Islet of Langerhans (tissue), 1 donor: ENCODE measurements at regions not wholly inside any gene's neighbourhood (a gene's known extent, or its start where the extent isn't known, plus 50 kb on each side); places are given as distances from the start of the nearest gene placed in this dataset.

Experiments used
- FAIRE-seq: peaks from one replicate; lab custom pipeline; 2011; peaks lifted over from hg19 to GRCh38; lab: Jason Lieb, UNC

- FAIRE-seq, result peak; percentile 65
These were observed 74.3 kb downstream of the SIPA1L2 start for GRCh38 chr1:232555494-232556210.

GRCh38 chr1:232554409-232554808 lies 75.5 kb downstream of the SIPA1L2 start:
- FAIRE-seq, result no peak

- FAIRE-seq, result no peak
These were observed 76.1 kb downstream of the SIPA1L2 start for GRCh38 chr1:232553809-232554208.

- FAIRE-seq, result peak; percentile 93
These were observed 76.7 kb downstream of the SIPA1L2 start for GRCh38 chr1:232553050-232553754.

GRCh38 chr1:232551386-232551785 lies 78.5 kb downstream of the SIPA1L2 start:
- no peak for FAIRE-seq

GRCh38 chr1:232550007-232550406 lies 79.9 kb downstream of the SIPA1L2 start:
- FAIRE-seq, result no peak

- FAIRE-seq, result no peak
These were observed 81.2 kb downstream of the SIPA1L2 start for GRCh38 chr1:232548691-232549090.

GRCh38 chr1:232547938-232548484 lies 81.9 kb downstream of the SIPA1L2 start:
- FAIRE-seq, result peak; percentile 51

GRCh38 chr1:232542633-232543593 lies 87.0 kb downstream of the SIPA1L2 start:
- FAIRE-seq, result no peak

GRCh38 chr1:232538943-232539302 lies 91.0 kb downstream of the SIPA1L2 start:
- no peak for FAIRE-seq

GRCh38 chr1:232538224-232538942 lies 91.5 kb downstream of the SIPA1L2 start:
- no peak for FAIRE-seq

- no peak for FAIRE-seq
These were observed 95.1 kb downstream of the SIPA1L2 start for GRCh38 chr1:232534552-232535517.

GRCh38 chr1:232533328-232533727 lies 96.6 kb downstream of the SIPA1L2 start:
- FAIRE-seq, result no peak

GRCh38 chr1:232532901-232533300 lies 97.0 kb downstream of the SIPA1L2 start:
- no peak for FAIRE-seq

GRCh38 chr1:232531291-232531690 lies 98.6 kb downstream of the SIPA1L2 start:
- no peak for FAIRE-seq

GRCh38 chr1:232529747-232530146 lies 100.2 kb downstream of the SIPA1L2 start:
- FAIRE-seq, result no peak

GRCh38 chr1:232528472-232529089 lies 101.4 kb downstream of the SIPA1L2 start:
- no peak for FAIRE-seq

GRCh38 chr1:232524056-232524455 lies 105.9 kb downstream of the SIPA1L2 start:
- no peak for FAIRE-seq

- no peak for FAIRE-seq
These were observed 107.7 kb downstream of the SIPA1L2 start for GRCh38 chr1:232522189-232522588.

GRCh38 chr1:232521660-232522059 lies 108.3 kb downstream of the SIPA1L2 start:
- FAIRE-seq, result no peak
